Ecto neural progenitor cell (in vitro differentiated cells): ENCODE measurements at regions not wholly inside any gene's neighbourhood (a gene's known extent, or its start where the extent isn't known, plus 50 kb on each side); places are given as distances from the start of the nearest gene placed in this dataset.
"Not testable (repeated sequence)": the region's sequence is repeated elsewhere in the genome, so short reads cannot be mapped to it uniquely, and the experiment has no call there.

Experiments
- DNase-seq: peaks from one replicate; pipeline ENCODE4 v3.0.0-alpha.2; 2018; ENCODE audit warnings: low spot score

DNA sequence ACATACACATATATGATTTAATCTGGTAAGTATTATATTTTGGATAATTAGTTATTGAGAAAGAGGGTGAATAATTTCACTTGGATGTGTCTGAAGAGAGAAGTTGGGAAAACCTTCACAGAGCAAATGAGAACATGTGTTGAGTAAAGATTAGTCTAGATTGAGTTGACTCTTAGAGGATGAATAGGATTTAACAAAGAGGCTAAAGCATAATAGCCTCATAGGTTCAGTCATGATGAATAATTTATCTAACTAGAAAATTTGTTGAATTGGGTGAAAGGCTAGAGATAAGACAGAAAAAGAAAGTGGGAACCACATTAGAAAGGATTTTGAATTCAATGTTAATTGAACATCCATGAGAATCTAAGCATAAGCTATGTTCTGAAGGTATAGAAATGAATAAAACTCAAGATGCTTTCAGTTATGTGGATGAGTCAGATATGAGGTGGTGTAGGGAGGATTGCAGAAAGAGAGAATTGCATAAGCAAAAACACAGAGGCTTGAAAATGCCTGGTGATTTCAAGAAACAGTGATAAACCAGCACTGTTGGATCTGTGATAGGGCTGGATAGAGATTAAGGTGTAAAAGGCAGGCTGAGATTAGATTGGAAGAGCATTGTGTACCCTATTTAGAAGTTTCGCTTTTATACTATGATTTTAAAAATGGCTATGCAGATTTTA is 207.6 kb upstream of the NR3C2 start:
- no peak for DNase-seq

DNA sequence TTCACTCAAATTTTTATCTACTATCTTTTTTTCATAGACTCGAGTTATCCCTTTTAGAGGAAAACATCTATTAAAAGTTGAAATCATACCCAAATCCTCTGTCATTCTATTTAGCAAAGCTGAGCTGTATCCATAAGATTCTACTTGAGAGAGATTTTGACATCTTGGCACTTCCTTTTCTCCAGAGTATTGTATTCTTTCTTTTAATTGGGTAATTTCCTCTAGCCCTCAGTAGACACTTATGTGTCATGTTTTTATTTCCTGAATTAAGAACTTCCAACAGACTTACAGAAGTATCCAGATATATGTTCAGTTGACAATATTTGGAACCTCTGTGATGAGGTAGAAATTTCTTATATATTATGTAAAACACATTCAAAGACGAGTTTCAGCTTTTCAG is 201.6 kb upstream of the NR3C2 start:
- DNase-seq, result no peak

- no peak for DNase-seq
These were observed 200.7 kb upstream of the NR3C2 start for GRCh38 chr4:148642907-148643306.

DNA sequence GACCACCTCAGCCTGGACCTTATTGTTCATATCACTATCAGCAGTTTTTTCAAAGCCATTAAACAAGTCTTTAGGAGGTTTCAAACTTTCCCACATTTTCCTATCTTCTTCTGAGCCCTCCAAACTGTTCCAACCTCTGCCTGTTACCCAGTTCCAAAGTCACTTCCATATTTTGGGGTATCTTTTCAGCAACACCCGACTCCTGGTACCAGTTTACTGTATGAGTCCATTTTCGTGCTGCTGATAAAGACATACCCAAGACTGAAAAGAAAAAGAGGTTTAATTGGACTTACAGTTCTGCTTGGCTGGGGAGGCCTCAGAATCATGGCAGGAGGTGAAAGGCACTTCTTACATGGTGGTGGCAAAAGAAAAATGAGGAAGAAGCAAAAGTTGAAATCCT is 195.9 kb upstream of the NR3C2 start:
- not testable (repeated sequence) for DNase-seq

- not testable (repeated sequence) for DNase-seq
These were observed 195.2 kb upstream of the NR3C2 start for GRCh38 chr4:148637453-148637852.

GRCh38 chr4:148634476-148634875 is 192.3 kb upstream of the NR3C2 start:
- no peak for DNase-seq

- DNase-seq, result no peak
These were observed 191.5 kb upstream of the NR3C2 start for GRCh38 chr4:148633720-148634119.

- DNase-seq, result no peak
These were observed 190.3 kb upstream of the NR3C2 start for GRCh38 chr4:148632476-148632875.

DNA sequence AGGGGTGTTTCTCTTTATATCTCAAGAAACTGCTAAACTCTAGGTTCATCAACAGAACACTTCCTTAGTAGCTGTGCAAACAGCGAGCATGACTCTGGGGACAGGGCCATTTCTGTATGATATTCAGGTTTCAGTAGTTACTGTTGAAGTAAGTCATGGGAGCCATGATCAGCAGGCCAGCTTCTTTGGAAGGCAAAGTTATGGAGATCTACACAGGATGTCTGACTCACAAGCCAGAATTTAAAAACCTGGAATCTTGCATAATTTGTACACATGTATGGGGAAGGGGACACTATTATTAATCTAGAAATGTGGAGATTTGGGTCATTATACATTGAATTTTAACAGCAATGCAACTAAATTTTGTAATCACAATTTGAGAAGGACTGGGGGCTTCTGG is 187.8 kb upstream of the NR3C2 start:
- no peak for DNase-seq

DNA sequence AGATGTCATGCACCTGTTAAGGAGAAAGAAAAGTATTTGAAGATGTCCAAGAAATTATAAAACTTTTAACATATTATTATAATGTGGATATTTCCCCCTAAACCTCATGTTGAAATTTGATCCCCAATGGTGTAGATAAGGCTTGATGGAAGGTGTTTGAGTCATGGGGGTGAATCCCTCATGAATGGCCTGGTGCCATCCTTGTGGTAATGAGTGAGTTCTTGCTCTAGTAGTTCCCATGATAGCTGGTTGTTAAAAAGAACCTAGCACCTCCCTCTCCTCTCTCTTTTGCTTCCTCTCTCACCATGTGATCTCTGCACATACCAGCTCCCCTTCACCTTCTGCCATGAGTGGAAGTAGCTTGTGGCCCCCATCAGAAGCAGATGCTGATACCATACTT is 176.6 kb upstream of the NR3C2 start:
- DNase-seq, result no peak

DNA sequence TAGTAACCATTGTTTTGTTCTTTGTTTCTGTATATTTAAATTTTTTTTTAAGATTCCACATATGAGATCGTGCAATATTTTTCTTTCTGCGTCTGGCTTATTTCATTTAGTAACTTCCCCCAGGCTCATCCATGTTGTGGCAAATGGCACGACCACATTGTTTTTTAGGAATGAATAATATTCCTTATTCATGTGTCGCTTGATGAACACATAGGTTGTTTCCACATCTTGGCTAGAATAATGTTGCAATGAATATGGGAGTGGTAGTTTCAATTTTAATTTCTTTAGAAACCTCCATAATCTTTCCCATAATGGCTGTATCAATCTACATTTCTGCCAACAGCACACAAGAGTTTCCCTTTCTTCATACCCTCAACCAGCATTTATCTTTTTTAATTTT is 166.8 kb upstream of the NR3C2 start:
- DNase-seq, result no peak

DNA sequence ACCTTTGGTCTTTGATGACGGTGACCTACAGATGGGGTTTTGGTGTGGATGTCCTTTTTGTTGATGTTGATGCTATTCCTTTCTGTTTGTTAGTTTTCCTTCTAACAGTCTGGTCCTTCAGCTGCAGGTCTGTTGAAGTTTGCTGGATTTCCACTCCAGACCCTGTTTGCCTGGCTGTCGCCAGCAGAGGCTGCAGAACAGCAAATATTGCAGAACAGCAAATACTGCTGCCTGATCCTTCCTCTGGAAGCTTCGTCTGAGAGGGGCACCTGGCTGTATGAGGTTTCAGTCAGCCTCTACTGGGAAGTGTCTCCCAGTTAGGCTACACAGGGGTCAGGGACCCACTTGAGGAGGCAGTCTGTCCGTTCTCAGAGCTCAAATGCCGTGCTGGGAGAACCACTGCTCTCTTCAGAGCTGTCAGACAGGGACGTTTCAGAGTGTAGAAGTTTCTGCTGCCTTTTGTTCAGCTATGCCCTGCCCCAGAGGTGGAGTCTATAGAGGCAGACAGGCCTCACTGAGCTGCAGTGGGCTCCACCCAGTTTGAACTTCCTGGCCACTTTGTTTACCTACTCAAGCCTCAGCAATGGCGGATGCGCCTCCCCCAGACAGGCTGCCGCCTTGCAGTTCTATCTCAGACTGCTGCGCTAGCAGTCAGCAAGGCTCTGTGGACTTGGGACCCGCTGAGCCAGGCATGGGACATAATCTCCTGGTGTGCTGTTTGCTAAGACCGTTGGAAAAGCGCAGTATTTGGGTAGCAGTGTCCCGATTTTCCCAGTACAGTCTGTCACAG is 156.4 kb upstream of the NR3C2 start:
- not testable (repeated sequence) for DNase-seq

DNA sequence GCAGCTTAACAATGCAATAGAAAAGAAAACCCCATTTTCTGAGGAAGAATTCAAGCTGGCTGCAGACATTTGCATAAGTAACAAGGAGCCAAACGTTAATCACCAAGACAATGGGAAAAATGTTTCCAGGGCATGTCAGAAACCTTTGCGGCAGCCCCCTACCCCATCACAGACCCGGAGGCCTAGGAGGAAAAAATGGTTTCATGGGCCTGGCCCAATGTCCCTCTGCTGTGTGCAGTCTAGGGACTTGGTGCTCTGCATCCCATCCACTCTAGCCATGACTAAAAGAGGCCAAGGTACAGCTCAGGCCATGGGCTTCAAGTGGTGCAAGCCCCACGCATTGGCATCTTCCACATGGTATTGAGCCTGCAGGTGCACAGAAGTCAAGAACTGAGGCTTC is 147.0 kb upstream of the NR3C2 start:
- DNase-seq, result no peak

- no peak for DNase-seq
These were observed 133.4 kb upstream of the NR3C2 start for GRCh38 chr4:148575577-148575976.

DNA sequence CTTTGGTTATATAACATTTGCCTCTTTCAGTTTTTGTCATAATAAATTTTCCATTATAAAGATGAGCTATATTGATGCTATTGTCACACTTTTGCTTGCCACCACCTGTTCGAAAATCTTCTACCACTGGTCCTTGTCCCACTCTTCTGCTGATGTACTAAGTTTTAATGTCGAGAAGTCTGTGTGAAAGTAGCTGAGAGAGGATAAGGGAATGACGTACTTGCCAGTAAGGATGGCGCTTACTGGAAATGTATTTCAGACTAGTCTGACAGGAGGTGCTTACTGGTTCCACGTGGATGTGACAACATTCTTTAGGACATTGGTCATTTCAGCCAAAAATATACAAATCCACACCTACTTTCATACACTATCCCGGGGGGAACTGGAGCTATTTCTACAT is 132.7 kb upstream of the NR3C2 start:
- DNase-seq, result no peak

- no peak for DNase-seq
These were observed 132.3 kb upstream of the NR3C2 start for GRCh38 chr4:148574502-148574901.

DNA sequence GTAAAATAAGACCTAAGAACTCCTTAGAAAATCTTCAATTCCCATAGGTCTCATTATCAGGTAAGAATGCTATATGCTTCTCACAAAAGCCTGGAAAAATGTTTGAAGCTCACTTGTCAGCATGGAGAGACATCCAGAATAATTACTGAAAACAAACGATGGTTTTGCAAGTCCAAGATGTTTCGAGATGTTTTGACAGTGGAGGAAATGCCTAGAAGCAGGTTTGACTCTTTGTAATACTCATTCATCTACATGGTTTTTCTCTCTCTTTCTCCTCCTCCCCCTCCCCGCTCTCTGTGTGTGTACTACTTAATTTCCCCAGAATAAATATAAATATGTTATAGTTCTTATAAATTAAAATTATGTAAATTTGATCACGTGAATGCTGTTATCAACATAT is 131.9 kb upstream of the NR3C2 start:
- no peak for DNase-seq

DNA sequence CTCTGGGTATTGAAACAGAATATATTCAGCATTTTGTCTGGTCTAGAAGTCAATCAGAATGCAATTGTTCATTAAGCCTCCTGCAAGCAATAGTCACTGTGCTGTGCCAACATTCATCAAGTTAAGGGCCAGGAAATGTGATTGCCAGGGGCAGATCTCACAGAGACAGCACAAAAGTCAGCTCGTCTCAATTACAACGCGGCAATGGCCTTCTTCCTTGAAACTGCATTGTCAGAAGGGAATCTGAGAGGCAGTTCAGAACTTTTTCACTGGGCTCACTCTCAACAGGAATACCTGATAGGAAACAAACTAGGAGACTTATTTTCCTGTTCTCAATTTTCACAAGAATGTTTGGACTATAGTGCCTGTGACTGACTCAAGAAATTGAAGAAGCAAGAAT is 131.1 kb upstream of the NR3C2 start:
- DNase-seq, result no peak

GRCh38 chr4:148565801-148566200 is 123.6 kb upstream of the NR3C2 start:
- no peak for DNase-seq

DNA sequence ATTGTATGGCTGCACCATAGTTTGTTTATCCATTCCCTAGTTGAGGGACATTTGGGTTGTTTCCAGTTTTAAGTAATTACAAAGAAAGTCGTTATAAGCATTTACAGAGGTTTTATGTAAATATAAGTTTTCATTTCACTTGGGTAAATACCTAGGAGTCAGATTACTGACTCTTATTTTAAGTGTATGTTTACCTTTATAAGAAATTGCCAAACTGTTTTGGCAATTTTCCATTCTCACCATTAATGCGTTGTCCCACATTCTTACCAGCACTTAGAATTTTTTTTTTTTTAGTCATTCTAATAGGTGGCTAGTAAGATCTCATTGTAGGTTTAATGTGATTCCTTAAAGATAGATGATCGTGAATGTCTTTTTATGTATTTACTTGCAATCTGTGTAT is 121.5 kb upstream of the NR3C2 start:
- no peak for DNase-seq

DNA sequence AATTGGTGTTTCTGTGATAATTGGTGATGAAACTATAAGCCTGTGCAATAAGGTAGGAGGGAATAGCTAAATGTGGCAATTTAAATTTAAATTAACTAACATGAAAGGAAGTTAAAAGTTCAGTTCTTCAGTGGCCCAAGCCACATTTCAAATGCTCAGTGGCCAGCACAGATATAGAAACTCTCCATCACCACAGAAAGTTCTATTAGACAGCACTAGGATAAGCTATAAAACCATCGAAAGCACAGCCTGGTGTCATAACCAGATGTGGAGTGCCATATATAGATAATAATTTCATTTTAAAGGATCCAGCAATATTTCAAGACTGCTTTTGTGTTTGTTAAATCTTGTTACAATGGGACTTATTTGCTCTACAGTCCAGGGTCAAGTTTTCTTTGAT is 119.3 kb upstream of the NR3C2 start:
- no peak for DNase-seq

GRCh38 chr4:148557793-148558192 is 115.6 kb upstream of the NR3C2 start:
- DNase-seq, result no peak

DNA sequence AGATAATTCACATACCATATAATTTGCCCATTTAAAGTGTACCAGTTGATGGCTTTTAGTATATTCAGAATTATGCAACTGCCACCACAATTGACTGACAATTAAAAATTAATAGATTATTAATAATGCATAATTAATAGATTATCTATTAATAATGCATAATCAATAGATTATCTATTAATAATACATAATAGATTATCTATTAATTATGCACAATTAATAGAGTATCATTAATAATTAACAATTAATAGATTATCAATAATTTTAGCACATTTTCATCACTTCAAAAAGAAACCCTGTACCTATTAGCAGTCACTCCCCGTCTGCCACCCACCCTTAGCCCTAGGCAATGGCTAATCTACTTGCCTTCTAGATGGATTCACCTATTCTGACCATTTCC is 108.6 kb upstream of the NR3C2 start:
- no peak for DNase-seq
